ENCODE measurements at regions not wholly inside any gene's neighbourhood (a gene's known extent, or its start where the extent isn't known, plus 50 kb on each side); places are given as distances from the start of the nearest gene placed in this dataset.

DNA sequence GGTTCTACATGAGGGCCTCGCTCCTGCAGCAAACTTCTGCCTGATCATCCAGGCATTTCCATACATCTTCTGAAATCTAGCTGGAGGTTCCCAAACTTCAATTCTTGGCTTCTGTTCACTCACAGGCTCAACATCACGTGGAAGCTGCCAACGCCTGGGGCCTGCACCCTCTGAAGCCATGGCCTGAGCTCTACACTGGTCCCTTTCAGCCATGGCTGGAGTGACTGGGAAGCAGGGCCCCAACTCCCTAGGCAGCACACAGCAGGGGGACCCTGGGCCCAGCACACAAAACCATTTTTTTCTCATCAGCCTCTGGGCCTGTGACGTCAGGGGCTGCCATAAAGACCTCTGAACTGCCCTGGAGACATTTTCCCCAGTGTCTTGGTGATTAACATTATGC is 542.7 kb downstream of the TLL1 start:
- H4K20me1 ChIP-seq (ENCODE audit: insufficient read depth, low read length): no peaks in the 10 kb centered on the region
- intact Hi-C loops (cut with micrococcal nuclease) (no loop called here), dilution Hi-C loops (cut with HindIII; ENCODE audit: low sequenced_read_pairs, unreplicated experiment) (no loop called here), in situ Hi-C loops (cut with MboI; ENCODE audit: low sequenced_read_pairs) (no loop called here)
- no peaks in the 10 kb centered on the region for H3K27me3 ChIP-seq (ENCODE audit: control insufficient read depth, insufficient read depth, low read length)
- BruUV-seq (replicated peaks): no TSS peak
- H3K9me1 ChIP-seq (ENCODE audit: insufficient read depth, low read length): no peaks in the 10 kb centered on the region
- H2BK5ac ChIP-seq (ENCODE audit: low read depth, low read length, poor library complexity, severe bottlenecking): no peak overlapping the region
- no peak overlapping the region for H3K27ac ChIP-seq (ENCODE audit: insufficient read depth, low read length)
- H3K4ac ChIP-seq (ENCODE audit: low read depth, low read length): no peak overlapping the region
- TF ChIP-seq MAZ (IDR thresholded peaks at IDR 0.05; ENCODE audit: borderline replicate concordance, low read depth, low read length) (no peak), CHD1 (IDR thresholded peaks at IDR 0.05; ENCODE audit: low read depth, low read length) (no peak), POLR2A (IDR thresholded peaks at IDR 0.05; ENCODE audit: low read depth, low read length) (no peak), BHLHE40 (IDR thresholded peaks at IDR 0.05; ENCODE audit: low read depth, low read length) (no peak), RAD21 (IDR thresholded peaks at IDR 0.05; ENCODE audit: low read length) (no peak), CEBPB (IDR thresholded peaks at IDR 0.05; ENCODE audit: low read depth, low read length) (no peak), MXI1 (IDR thresholded peaks at IDR 0.05; ENCODE audit: borderline replicate concordance, low read depth, low read length) (no peak)
- TF ChIP-seq, protein P1, sequence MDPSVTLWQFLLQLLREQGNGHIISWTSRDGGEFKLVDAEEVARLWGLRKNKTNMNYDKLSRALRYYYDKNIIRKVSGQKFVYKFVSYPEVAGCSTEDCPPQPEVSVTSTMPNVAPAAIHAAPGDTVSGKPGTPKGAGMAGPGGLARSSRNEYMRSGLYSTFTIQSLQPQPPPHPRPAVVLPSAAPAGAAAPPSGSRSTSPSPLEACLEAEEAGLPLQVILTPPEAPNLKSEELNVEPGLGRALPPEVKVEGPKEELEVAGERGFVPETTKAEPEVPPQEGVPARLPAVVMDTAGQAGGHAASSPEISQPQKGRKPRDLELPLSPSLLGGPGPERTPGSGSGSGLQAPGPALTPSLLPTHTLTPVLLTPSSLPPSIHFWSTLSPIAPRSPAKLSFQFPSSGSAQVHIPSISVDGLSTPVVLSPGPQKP (IDR thresholded peaks at IDR 0.05; ENCODE audit: borderline replicate concordance, low read depth, low read length): no peak
- no peak overlapping the region for H2AFZ ChIP-seq (replicated peaks; ENCODE audit: low read length, poor library complexity)
- ATAC-seq (ENCODE audit: low read depth) (no peak), DNase-seq (no peak)
- no peak overlapping the region for H3K9ac ChIP-seq (ENCODE audit: low read depth, low read length)
- CTCF ChIA-PET: no interaction called here
- H4K8ac ChIP-seq (ENCODE audit: low read depth in 2 of 2, low read length in 2 of 2): no peak overlapping the region
- 18% methylated on average over 4 of the region's 4 CpGs; no CpG with 5 or more reads in 1 of the 2 experiments for WGBS, 2 experiments (ENCODE audit: extremely low coverage in 2 of 2, insufficient read length in 1 of 2)
- no peak overlapping the region for H2AK5ac ChIP-seq (ENCODE audit: low read depth, low read length)
- H3K36me3 ChIP-seq (ENCODE audit: control insufficient read depth, insufficient read depth, low read length): no peaks in the 10 kb centered on the region
- H3K9me3 ChIP-seq (ENCODE audit: control insufficient read depth, insufficient read depth, low read length): peaks cover 5% of the 10 kb centered on the region
- no peak overlapping the region for H2BK20ac ChIP-seq (ENCODE audit: low read depth, low read length)
- H3K14ac ChIP-seq (replicated peaks; ENCODE audit: low read depth, low read length): no peak overlapping the region
- H4K5ac ChIP-seq (ENCODE audit: low read depth, low read length): no peak overlapping the region
- no peak overlapping the region for H3K4me2 ChIP-seq (ENCODE audit: low read depth, low read length)
- no peaks in the 10 kb centered on the region for H3K4me1 ChIP-seq (ENCODE audit: control insufficient read depth, insufficient read depth, low read length)
- H3K18ac ChIP-seq (ENCODE audit: low read depth, low read length): no peak overlapping the region
- POLR2A ChIA-PET (ENCODE audit: unreplicated experiment): no interaction called here
- no peaks in the 10 kb centered on the region for H3K79me1 ChIP-seq (ENCODE audit: low read depth in 1 of 2, low read length in 2 of 2)
- H2BK120ac ChIP-seq (ENCODE audit: low read depth, low read length): no peak overlapping the region
- H3K56ac ChIP-seq (ENCODE audit: extremely low read depth, insufficient read depth, low read length): no peak overlapping the region
- H3K23ac ChIP-seq (ENCODE audit: low read depth, low read length): no peak overlapping the region
- H3K4me3 ChIP-seq (ENCODE audit: insufficient read depth, low read depth, low read length): no peak overlapping the region
- no peak overlapping the region for H2AK9ac ChIP-seq (replicated peaks; ENCODE audit: low read depth, low read length, poor library complexity)
- H2BK15ac ChIP-seq (ENCODE audit: low read depth, low read length): no peak overlapping the region
- no peak overlapping the region for H4K91ac ChIP-seq (ENCODE audit: insufficient read depth, low read depth, low read length)

Measured in IMR-90 (cell line).